Neural cell (in vitro differentiated cells): ENCODE measurements at regions not wholly inside any gene's neighbourhood (a gene's known extent, or its start where the extent isn't known, plus 50 kb on each side); places are given as distances from the start of the nearest gene placed in this dataset.

ENCODE experiments used
- EZH2 ChIP-seq: fragments of 200-600, 300-800 bp; shearing (Covaris generic), sonication (generic); IDR thresholded peaks from 2 replicates; pipeline ENCODE4 v1.6.1; 2014; ENCODE audit warnings: antibody characterized with exemption, low read length, borderline replicate concordance, mild to moderate bottlenecking; ENCODE audit not compliant: insufficient read depth, poor library complexity, severe bottlenecking
- MXI1 ChIP-seq: fragments of 450-650 bp; conservative IDR thresholded peaks from 2 replicates; pipeline ENCODE4 v1.6.1; 2014; ENCODE audit warnings: antibody characterized with exemption, mild to moderate bottlenecking; ENCODE audit not compliant: poor library complexity, severe bottlenecking
- POLR2AphosphoS5 ChIP-seq: IDR thresholded peaks from 2 replicates; pipeline ENCODE4 v1.6.1; 2012
- TF ChIP-seq, protein P1 (sequence below): fragments of 450-650 bp; IDR thresholded peaks from 2 replicates; pipeline ENCODE4 v1.5.1; 2014; ENCODE audit warnings: antibody characterized with exemption, mild to moderate bottlenecking, moderate library complexity; ENCODE audit not compliant: poor library complexity, severe bottlenecking

DNA sequence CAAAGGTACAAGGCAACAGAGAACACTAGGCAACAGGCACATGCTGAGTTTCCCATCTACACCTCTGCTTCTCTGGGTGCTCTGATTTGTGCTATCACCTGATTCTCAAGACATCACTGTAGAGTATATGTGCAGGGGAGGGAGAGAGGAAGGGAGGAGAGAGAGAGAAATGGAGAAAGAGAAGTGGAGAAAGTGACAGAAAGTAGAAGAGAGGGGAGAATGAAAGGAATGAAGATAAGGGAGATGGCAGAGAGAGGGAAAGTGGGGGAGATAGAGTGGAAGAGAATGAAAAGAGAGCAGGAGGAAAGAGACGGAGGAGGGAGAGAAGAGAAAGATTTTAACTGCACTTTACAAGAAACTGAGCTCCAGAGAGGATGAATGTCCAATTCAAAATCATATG lies 340.7 kb upstream of the CDH5 start:
- TF ChIP-seq MXI1 (no peak), POLR2AphosphoS5 (no peak), EZH2 (no peak)
- TF ChIP-seq, protein P1, sequence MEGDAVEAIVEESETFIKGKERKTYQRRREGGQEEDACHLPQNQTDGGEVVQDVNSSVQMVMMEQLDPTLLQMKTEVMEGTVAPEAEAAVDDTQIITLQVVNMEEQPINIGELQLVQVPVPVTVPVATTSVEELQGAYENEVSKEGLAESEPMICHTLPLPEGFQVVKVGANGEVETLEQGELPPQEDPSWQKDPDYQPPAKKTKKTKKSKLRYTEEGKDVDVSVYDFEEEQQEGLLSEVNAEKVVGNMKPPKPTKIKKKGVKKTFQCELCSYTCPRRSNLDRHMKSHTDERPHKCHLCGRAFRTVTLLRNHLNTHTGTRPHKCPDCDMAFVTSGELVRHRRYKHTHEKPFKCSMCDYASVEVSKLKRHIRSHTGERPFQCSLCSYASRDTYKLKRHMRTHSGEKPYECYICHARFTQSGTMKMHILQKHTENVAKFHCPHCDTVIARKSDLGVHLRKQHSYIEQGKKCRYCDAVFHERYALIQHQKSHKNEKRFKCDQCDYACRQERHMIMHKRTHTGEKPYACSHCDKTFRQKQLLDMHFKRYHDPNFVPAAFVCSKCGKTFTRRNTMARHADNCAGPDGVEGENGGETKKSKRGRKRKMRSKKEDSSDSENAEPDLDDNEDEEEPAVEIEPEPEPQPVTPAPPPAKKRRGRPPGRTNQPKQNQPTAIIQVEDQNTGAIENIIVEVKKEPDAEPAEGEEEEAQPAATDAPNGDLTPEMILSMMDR: no peak
